ENCODE measurements at regions not wholly inside any gene's neighbourhood (a gene's known extent, or its start where the extent isn't known, plus 50 kb on each side); places are given as distances from the start of the nearest gene placed in this dataset.

- TF ChIP-seq CTCF (IDR thresholded peaks at IDR 0.05) (no peak), POLR2A (IDR thresholded peaks at IDR 0.05; ENCODE audit: low read depth) (no peak), POLR2AphosphoS5 (IDR thresholded peaks at IDR 0.05) (no peak), EP300 (IDR thresholded peaks at IDR 0.05) (no peak)
Measured at GRCh38 chr20:56916345-56916622, 287.2 kb downstream of the TFAP2C start.

All from esophagus muscularis mucosa (tissue), 4 donors.